Nephron (organoid): ENCODE measurements at regions not wholly inside any gene's neighbourhood (a gene's known extent, or its start where the extent isn't known, plus 50 kb on each side); places are given as distances from the start of the nearest gene placed in this dataset.

ENCODE experiments used
- H3K27ac Mint-ChIP-seq, 3 experiments: 2 replicates each; pipeline ENCODE4 v1.8.0; 2020; ENCODE audit warnings: mixed read lengths in 3 of 3, mild to moderate bottlenecking in 2 of 3, moderate library complexity in 1 of 3
- H3K27me3 Mint-ChIP-seq: 2 replicates; pipeline ENCODE4 v1.8.0; 2021; ENCODE audit warnings: low read depth, mild to moderate bottlenecking, moderate library complexity, mixed read lengths
- H3K36me3 Mint-ChIP-seq: 2 replicates; pipeline ENCODE4 v1.8.0; 2020; ENCODE audit warnings: low read depth, mixed read lengths
- H3K4me1 Mint-ChIP-seq: 2 replicates; pipeline ENCODE4 v1.8.0; 2020; ENCODE audit warnings: mixed read lengths
- H3K4me3 Mint-ChIP-seq, 3 experiments: 2 replicates each; pipeline ENCODE4 v1.8.0; 2020; ENCODE audit warnings: mild to moderate bottlenecking in 3 of 3, mixed read lengths in 3 of 3, moderate library complexity in 2 of 3
- H3K9me3 Mint-ChIP-seq: 2 replicates; pipeline ENCODE4 v1.8.0; 2020; ENCODE audit warnings: mixed read lengths
- CTCF ChIP-seq, 3 experiments: fragments of 200-600 bp; sonication (generic); IDR thresholded peaks; one replicate each; pipeline ENCODE4 v1.5.0; 2021; ENCODE audit warnings: antibody characterized with exemption in 3 of 3; ENCODE audit not compliant: unreplicated experiment in 3 of 3

GRCh38 chr7:35495377-35495776, 199.6 kb downstream of the HERPUD2 start:
- Mint-ChIP-seq H3K27me3 (peaks cover 7% of the 10 kb centered on the region), H3K27ac (no peak overlapping the region), H3K36me3 (no peaks in the 10 kb centered on the region), H3K9me3 (no peaks in the 10 kb centered on the region), H3K4me1 (no peaks in the 10 kb centered on the region), H3K4me3 (no peak overlapping the region)
- TF ChIP-seq CTCF (IDR thresholded peaks at IDR 0.05; ENCODE audit: unreplicated experiment in 3 of 3), result no peak

GRCh38 chr7:35494407-35494806, 200.5 kb downstream of the HERPUD2 start:
- Mint-ChIP-seq H3K4me1 (no peaks in the 10 kb centered on the region), H3K9me3 (no peaks in the 10 kb centered on the region), H3K27me3 (peaks cover 7% of the 10 kb centered on the region), H3K36me3 (no peaks in the 10 kb centered on the region), H3K27ac (no peak overlapping the region), H3K4me3 (no peak overlapping the region)
- TF ChIP-seq CTCF (IDR thresholded peaks at IDR 0.05; ENCODE audit: unreplicated experiment in 3 of 3), result no peak

- Mint-ChIP-seq H3K36me3 (no peaks in the 10 kb centered on the region), H3K4me1 (no peaks in the 10 kb centered on the region), H3K27ac (no peak overlapping the region), H3K4me3 (no peak overlapping the region), H3K27me3 (peaks cover 4% of the 10 kb centered on the region), H3K9me3 (no peaks in the 10 kb centered on the region)
- no peak for TF ChIP-seq CTCF (IDR thresholded peaks at IDR 0.05; ENCODE audit: unreplicated experiment in 3 of 3)
Observed at GRCh38 chr7:35492451-35493175, 202.3 kb downstream of the HERPUD2 start.

- Mint-ChIP-seq H3K4me1 (no peaks in the 10 kb centered on the region), H3K4me3 (no peak overlapping the region), H3K9me3 (no peaks in the 10 kb centered on the region), H3K27me3 (no peaks in the 10 kb centered on the region), H3K36me3 (no peaks in the 10 kb centered on the region), H3K27ac (no peak overlapping the region)
- TF ChIP-seq CTCF (IDR thresholded peaks at IDR 0.05; ENCODE audit: unreplicated experiment in 3 of 3), result no peak
Observed at GRCh38 chr7:35491233-35491632, 203.7 kb downstream of the HERPUD2 start.

- H3K4me1 Mint-ChIP-seq, result no peaks in the 10 kb centered on the region
- no peaks in the 10 kb centered on the region for H3K9me3 Mint-ChIP-seq
- no peak for TF ChIP-seq CTCF (IDR thresholded peaks at IDR 0.05; ENCODE audit: unreplicated experiment in 3 of 3)
- no peak overlapping the region for H3K4me3 Mint-ChIP-seq
- H3K36me3 Mint-ChIP-seq, result no peaks in the 10 kb centered on the region
- no peak overlapping the region for H3K27ac Mint-ChIP-seq
- H3K27me3 Mint-ChIP-seq, result no peaks in the 10 kb centered on the region
Observed at GRCh38 chr7:35487841-35488240, 207.1 kb downstream of the HERPUD2 start.

GRCh38 chr7:35487402-35487801, 207.5 kb downstream of the HERPUD2 start:
- H3K27ac Mint-ChIP-seq, result no peak overlapping the region
- H3K27me3 Mint-ChIP-seq, result no peaks in the 10 kb centered on the region
- peaks cover under 1% of the 10 kb centered on the region for H3K4me1 Mint-ChIP-seq
- H3K9me3 Mint-ChIP-seq, result no peaks in the 10 kb centered on the region
- no peak overlapping the region for H3K4me3 Mint-ChIP-seq
- no peaks in the 10 kb centered on the region for H3K36me3 Mint-ChIP-seq
- no peak for TF ChIP-seq CTCF (IDR thresholded peaks at IDR 0.05; ENCODE audit: unreplicated experiment in 3 of 3)
